Adrenal gland (tissue), 9 donors: ENCODE measurements at regions not wholly inside any gene's neighbourhood (a gene's known extent, or its start where the extent isn't known, plus 50 kb on each side); places are given as distances from the start of the nearest gene placed in this dataset.

ENCODE experiments used
- DNase-seq, 7 donors: peaks; one replicate each; pipeline ENCODE4 v3.0.0-alpha.2; 2019 to 2020
- H3K27ac ChIP-seq, 5 donors: fragments of 200-600 bp; sonication (generic) in 4 of 5; 1 replicate in 3 of 5; 2 replicates in 2 of 5; pipeline versions ENCODE4 v1.5.1 to v1.8.0; 2016 to 2020; ENCODE audit warnings: mild to moderate bottlenecking in 1 of 5
- H3K27me3 ChIP-seq: fragments of 200-600 bp; 2 replicates; pipeline ENCODE4 v1.8.0; 2021
- H3K36me3 ChIP-seq, 2 donors: fragments of 200-600 bp; replicated peaks in 1 of 2; 1 replicate in 1 of 2; 2 replicates in 1 of 2; pipeline versions ENCODE4 v1.5.1 to v1.8.0; 2018 to 2022
- H3K4me1 ChIP-seq, 2 donors: fragments of 200-600 bp; replicated peaks in 1 of 2; 1 replicate in 1 of 2; 2 replicates in 1 of 2; pipeline versions ENCODE4 v1.5.1 to v1.8.0; 2018 to 2021
- H3K4me3 ChIP-seq, 4 donors: fragments of 200-600 bp; sonication (generic) in 3 of 4; one replicate each; pipeline ENCODE4 v1.5.1; 2016 to 2018
- H3K9me3 ChIP-seq, 3 donors: fragments of 200-600 bp; sonication (generic) in 1 of 3; replicated peaks in 1 of 3; 1 replicate in 2 of 3; 2 replicates in 1 of 3; pipeline versions ENCODE4 v1.5.1 to v1.8.0; 2016 to 2021
- POLR2A ChIP-seq, 2 donors: fragments of 450-650 bp; IDR thresholded peaks; one replicate each; pipeline ENCODE4 v1.6.1; 2017; ENCODE audit warnings: antibody characterized with exemption in 2 of 2, mild to moderate bottlenecking in 2 of 2, moderate library complexity in 1 of 2
- WGBS, 4 donors: extraction: QIAGEN DNeasy Blood & Tissue Kit in 2 of 4; methylation state at CpG; one replicate each; pipeline versions ENCODE4 v1.1.5 to v1.1.7; 2013 to 2017; 5-methylcytosine and 5-hydroxymethylcytosine counted together
- intact Hi-C, 2 donors: fragments of 100-400 bp; cut with DNase I; formaldehyde crosslinking; loops; one replicate each; pipeline versions ENCODE4 v1.14.1 to v1.15.0; 2022 to 2023
- TF ChIP-seq, protein P1 (sequence below), 6 experiments: fragments of 450-650 bp in 4 of 6; fragments of 200-600 bp in 2 of 6; sonication (generic) in 1 of 6; IDR thresholded peaks; 1 replicate in 5 of 6; 2 replicates in 1 of 6; pipeline versions ENCODE4 v1.5.1 to v1.8.0; 2016 to 2021; ENCODE audit warnings: antibody characterized with exemption in 6 of 6, mild to moderate bottlenecking in 2 of 6, moderate library complexity in 1 of 6
- donor health status: healthy with polysubstance abuse.
- donor health status: Bipolar disorder and iron deficiency.
- donor health status: DM: yes; HTN: yes; CAD: no.
- donor health status: DM: no; HTN: no; CAD: no.
- donor health status: DM: no; HTN: no; CAD: no.

DNA sequence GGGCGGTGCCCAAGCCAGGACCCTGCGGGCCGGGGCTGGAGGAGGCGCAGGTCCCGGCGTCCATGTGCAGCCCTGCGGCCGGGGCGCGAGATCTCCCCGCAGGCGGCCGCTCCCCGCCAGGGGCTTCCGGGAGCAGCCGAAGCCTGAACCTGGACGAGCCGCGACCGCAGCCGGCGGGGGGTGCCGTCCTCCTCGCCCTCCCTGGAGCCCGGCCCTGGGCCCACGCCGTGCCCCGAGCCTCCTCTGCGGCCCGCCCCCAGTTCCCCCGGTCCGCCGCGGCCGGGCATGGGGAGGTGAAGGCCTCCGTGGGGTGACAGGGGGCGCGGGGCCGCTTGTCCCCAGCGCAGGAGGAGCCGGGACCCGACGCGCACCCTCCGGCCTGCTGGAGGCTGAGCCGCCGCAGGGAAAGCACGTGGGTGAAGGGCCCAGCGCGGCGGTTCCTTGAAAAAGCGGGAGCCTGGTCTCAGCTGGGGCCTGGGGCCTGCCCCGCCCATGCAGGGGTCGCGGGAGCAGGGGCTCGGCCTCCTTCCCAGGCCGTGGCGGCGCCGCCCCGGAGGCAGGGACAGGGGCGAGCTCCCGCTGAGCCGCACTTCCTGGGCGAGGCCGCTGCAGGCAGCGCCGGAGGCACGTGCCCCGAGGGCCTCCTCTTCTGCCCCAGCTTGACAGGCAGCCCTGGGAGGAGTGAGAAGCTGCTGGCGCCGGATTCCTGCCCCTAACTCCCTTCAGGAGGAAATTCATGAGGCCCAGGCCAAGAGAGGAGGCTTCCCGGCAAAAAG, 55.6 kb upstream of the PPP2R5C start:
- 28 to 43% (median 32%) methylated on average over 7 to 73 of the region's 73 CpGs for WGBS, 4 donors
- peak; percentile 39 to 68 (median 52) for DNase-seq
- Histone ChIP-seq H3K27me3 (no peaks in the 10 kb centered on the region), H3K36me3 (no peaks in the 10 kb centered on the region), H3K27ac (peak overlapping the region in 4 of 5 donors; percentile 32 to 87 (median 68)), H3K9me3 (no peaks in the 10 kb centered on the region), H3K4me3 (peak overlapping the region in 2 of 4 donors; percentile 13 to 47), H3K4me1 (peaks cover 0 to 13% of the 10 kb centered on the region in 2 donors)
- TF ChIP-seq, protein P1, sequence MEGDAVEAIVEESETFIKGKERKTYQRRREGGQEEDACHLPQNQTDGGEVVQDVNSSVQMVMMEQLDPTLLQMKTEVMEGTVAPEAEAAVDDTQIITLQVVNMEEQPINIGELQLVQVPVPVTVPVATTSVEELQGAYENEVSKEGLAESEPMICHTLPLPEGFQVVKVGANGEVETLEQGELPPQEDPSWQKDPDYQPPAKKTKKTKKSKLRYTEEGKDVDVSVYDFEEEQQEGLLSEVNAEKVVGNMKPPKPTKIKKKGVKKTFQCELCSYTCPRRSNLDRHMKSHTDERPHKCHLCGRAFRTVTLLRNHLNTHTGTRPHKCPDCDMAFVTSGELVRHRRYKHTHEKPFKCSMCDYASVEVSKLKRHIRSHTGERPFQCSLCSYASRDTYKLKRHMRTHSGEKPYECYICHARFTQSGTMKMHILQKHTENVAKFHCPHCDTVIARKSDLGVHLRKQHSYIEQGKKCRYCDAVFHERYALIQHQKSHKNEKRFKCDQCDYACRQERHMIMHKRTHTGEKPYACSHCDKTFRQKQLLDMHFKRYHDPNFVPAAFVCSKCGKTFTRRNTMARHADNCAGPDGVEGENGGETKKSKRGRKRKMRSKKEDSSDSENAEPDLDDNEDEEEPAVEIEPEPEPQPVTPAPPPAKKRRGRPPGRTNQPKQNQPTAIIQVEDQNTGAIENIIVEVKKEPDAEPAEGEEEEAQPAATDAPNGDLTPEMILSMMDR (IDR thresholded peaks at IDR 0.05), result peak in 1 of 6 experiments; percentile 11
- TF ChIP-seq POLR2A (IDR thresholded peaks at IDR 0.05), result peak in 1 of 2 donors; percentile 24
- intact Hi-C loops, result loop anchor here in 1 of 2 donors (10.0 kb wide), 1 partner anchor 389 kb away; no protein-coding TSS in a partner anchor

DNA sequence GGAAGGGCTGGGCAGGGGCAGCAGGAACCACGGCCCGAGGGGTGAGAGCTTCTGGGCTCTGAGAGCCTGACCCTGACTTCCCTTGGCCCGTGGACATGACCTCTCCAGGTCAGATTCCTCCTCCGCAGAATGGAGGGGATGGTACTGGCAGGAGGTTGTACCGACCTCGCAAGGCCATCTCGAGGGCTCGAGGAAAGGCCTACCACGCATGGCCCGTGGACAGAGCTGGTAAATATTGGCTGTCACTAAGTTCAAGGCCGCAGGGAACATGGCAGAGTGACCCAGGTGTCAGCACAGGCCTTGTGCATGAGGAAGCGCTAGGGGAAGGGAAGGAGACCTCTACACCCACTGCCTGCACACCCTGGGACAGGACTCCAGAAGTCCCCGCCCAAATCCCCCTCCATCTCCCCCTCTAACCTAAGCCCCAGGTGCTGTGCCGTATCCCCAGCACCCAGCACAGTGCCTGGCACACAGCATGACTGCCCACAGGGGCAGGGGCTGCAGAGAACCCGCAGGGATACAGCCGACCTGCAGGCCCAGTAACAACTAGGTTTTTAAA, 54.9 kb upstream of the PPP2R5C start:
- Histone ChIP-seq H3K27me3 (no peaks in the 10 kb centered on the region), H3K4me3 (no peak overlapping the region), H3K9me3 (no peaks in the 10 kb centered on the region), H3K27ac (peak overlapping the region in 3 of 5 donors; percentile 32 to 87 (median 84)), H3K4me1 (peaks cover 0 to 13% of the 10 kb centered on the region in 2 donors), H3K36me3 (no peaks in the 10 kb centered on the region)
- intact Hi-C loops, result loop anchor here in 1 of 2 donors (10.0 kb wide), 1 partner anchor 388 kb away; no protein-coding TSS in a partner anchor
- DNase-seq, result no peak
- TF ChIP-seq, protein P1 (IDR thresholded peaks at IDR 0.05), result no peak
- TF ChIP-seq POLR2A (IDR thresholded peaks at IDR 0.05), result no peak
- whole genome bisulfite sequencing, 4 donors, result 68 to 75% (median 71%) methylated on average over 9 to 16 of the region's 16 CpGs

DNA sequence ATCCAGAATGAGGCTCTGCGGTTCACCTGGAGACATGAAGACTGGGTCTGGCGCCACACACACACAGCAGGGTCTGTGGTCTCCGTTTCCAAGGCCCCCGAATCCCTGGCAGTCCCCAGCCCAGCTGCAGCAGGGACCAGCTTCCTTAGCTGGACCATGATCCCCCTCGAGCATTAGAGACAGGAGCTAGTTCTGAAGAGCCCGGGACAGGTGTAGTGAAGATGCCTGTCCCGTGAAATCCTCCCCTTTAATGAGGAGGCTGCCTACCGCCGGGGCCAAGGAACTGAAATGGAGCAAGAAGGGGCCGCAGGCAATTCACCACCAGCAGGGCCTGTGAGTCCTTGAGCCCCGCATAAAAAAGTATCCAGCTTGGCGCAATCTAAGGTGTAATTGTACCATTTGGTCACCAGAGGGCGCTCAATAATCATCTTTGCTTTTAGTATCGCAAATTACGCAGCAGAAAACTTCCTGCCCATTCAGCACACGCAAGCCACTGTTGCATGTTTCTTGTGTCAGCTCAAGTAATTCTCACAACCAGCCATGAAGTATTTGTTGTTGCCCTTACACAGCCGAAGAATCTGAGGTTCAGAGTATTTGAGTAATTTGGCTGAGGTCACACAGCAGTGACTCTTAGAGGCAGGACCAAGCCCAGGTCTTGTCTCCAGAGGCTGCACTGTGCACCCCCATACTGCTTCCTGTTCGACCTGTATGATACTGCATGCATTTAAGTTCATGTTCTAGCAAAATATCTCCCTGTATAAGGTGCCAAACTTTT, 54.3 kb upstream of the PPP2R5C start:
- Histone ChIP-seq H3K4me3 (peak overlapping the region in 1 of 4 donors; percentile 32), H3K27ac (peak overlapping the region in 2 of 5 donors; percentile 84 to 87), H3K9me3 (no peaks in the 10 kb centered on the region), H3K4me1 (peaks cover 0 to 13% of the 10 kb centered on the region in 2 donors), H3K27me3 (no peaks in the 10 kb centered on the region), H3K36me3 (no peaks in the 10 kb centered on the region)
- TF ChIP-seq, protein P1 (IDR thresholded peaks at IDR 0.05), result peak; percentile 83 to 94 (median 89)
- TF ChIP-seq POLR2A (IDR thresholded peaks at IDR 0.05), result no peak
- WGBS, 4 donors, result 12 to 25% (median 19%) methylated on average over 13 to 18 of the region's 18 CpGs
- intact Hi-C loops, result loop anchor here in 1 of 2 donors (10.0 kb wide), 1 partner anchor 388 kb away; no protein-coding TSS in a partner anchor
- peak; percentile 48 to 81 (median 63) for DNase-seq
